H1 (cell line): ENCODE measurements at regions not wholly inside any gene's neighbourhood (a gene's known extent, or its start where the extent isn't known, plus 50 kb on each side); places are given as distances from the start of the nearest gene placed in this dataset.

Experiments
- CTCF ChIA-PET: fragments of 300-600 bp; sonication (Branson Sonifier 250); formaldehyde crosslinking; loops from one replicate; lab custom pipeline; 2021; ENCODE audit not compliant: partially characterized antibody; lab: Charles Lee
- POLR2A ChIA-PET: fragments of 300-600 bp; sonication (Branson Sonifier 250); formaldehyde crosslinking; loops from one replicate; lab custom pipeline; 2021; ENCODE audit warnings: inconsistent platforms; ENCODE audit not compliant: partially characterized antibody; lab: Charles Lee
- DNase-seq, 2 experiments: peaks; one replicate each; pipeline versions ENCODE4 v3.0.0 to v3.0.0-alpha.2; 2010 to 2022; ENCODE audit warnings: low spot score in 2 of 2, low read depth in 1 of 2, mixed read lengths in 1 of 2
- FAIRE-seq: peaks from 2 replicates; lab custom pipeline; 2011; peaks lifted over from hg19 to GRCh38; lab: Jason Lieb, UNC
- H2AFZ ChIP-seq: 2 replicates; pipeline ENCODE4 v1.8.1; 2012; ENCODE audit warnings: low read length, inconsistent platforms
- H2AK5ac ChIP-seq: 2 replicates; pipeline ENCODE4 v1.6.1; 2013; ENCODE audit warnings: low read depth, low read length
- H2BK120ac ChIP-seq: replicated peaks from 2 replicates; pipeline ENCODE3; 2013; ENCODE audit warnings: low read depth, low read length, inconsistent platforms
- H2BK12ac ChIP-seq: 2 replicates; pipeline ENCODE4 v1.6.1; 2013; ENCODE audit warnings: low read depth, low read length
- H2BK15ac ChIP-seq: 2 replicates; pipeline ENCODE4 v1.6.1; 2013; ENCODE audit warnings: low read length
- H2BK20ac ChIP-seq: 2 replicates; pipeline ENCODE4 v1.6.1; 2013; ENCODE audit warnings: low read length
- H2BK5ac ChIP-seq: 2 replicates; pipeline ENCODE4 v1.6.1; 2013; ENCODE audit warnings: low read depth, low read length
- H3K14ac ChIP-seq: 2 replicates; pipeline ENCODE4 v1.6.1; 2013; ENCODE audit warnings: inconsistent platforms; ENCODE audit not compliant: insufficient read length
- H3K18ac ChIP-seq: 2 replicates; pipeline ENCODE4 v1.6.1; 2013; ENCODE audit warnings: low read length; ENCODE audit errors: extremely low read depth
- H3K23ac ChIP-seq: 2 replicates; pipeline ENCODE4 v1.6.1; 2013; ENCODE audit warnings: inconsistent platforms; ENCODE audit not compliant: insufficient read length
- H3K23me2 ChIP-seq: 2 replicates; pipeline ENCODE4 v1.6.1; 2013; ENCODE audit warnings: low read depth, low read length
- H3K27ac ChIP-seq: 2 replicates; pipeline ENCODE4 v1.6.1; 2011; ENCODE audit warnings: low read depth, low read length, inconsistent platforms
- H3K27me3 ChIP-seq, 4 experiments: replicated peaks in 1 of 4; 1 replicate in 1 of 4; 2 replicates in 3 of 4; pipeline versions ENCODE4 v1.6.1 to v1.8.1; 2011 to 2013; ENCODE audit warnings: low read length in 3 of 4, mild to moderate bottlenecking in 3 of 4, inconsistent platforms in 2 of 4, mixed read lengths in 2 of 4, moderate library complexity in 1 of 4; ENCODE audit not compliant: control insufficient read depth in 3 of 4, insufficient read depth in 3 of 4; ENCODE audit errors: extremely low read depth in 1 of 4
- H3K36me3 ChIP-seq, 4 experiments: 2 replicates each; pipeline versions ENCODE4 v1.6.1 to v1.8.1; 2011 to 2013; ENCODE audit warnings: mild to moderate bottlenecking in 4 of 4, low read length in 3 of 4, moderate library complexity in 2 of 4, control low read depth in 1 of 4, inconsistent platforms in 1 of 4; ENCODE audit not compliant: insufficient read depth in 4 of 4, control insufficient read depth in 2 of 4
- H3K4ac ChIP-seq: replicated peaks from 2 replicates; pipeline ENCODE3; 2013; ENCODE audit warnings: low read length, low read depth, mixed read lengths, inconsistent platforms; ENCODE audit not compliant: insufficient read length
- H3K4me1 ChIP-seq, 4 experiments: replicated peaks in 1 of 4; 1 replicate in 1 of 4; 2 replicates in 3 of 4; pipeline versions ENCODE4 v1.6.1 to v1.8.1; 2011 to 2013; ENCODE audit warnings: low read length in 3 of 4, inconsistent platforms in 2 of 4, mixed read lengths in 1 of 4; ENCODE audit not compliant: insufficient read depth in 4 of 4, control insufficient read depth in 3 of 4
- H3K4me2 ChIP-seq, 2 experiments: 2 replicates each; pipeline versions ENCODE4 v1.6.1 to v1.8.1; 2011 to 2013; ENCODE audit warnings: low read depth in 2 of 2, low read length in 2 of 2, control low read depth in 1 of 2, inconsistent platforms in 1 of 2, mild to moderate bottlenecking in 1 of 2; ENCODE audit not compliant: insufficient read depth in 1 of 2
- H3K4me3 ChIP-seq, 4 experiments: fragments of 200-600, 300-600 bp in 1 of 4; sonication (generic), shearing (Covaris generic), sonication (Bioruptor Twin) in 1 of 4; 2 replicates each; pipeline versions ENCODE4 v1.5.1 to v1.8.1; 2011 to 2016; ENCODE audit warnings: low read length in 4 of 4, low read depth in 3 of 4, control low read depth in 2 of 4, inconsistent platforms in 2 of 4, mild to moderate bottlenecking in 2 of 4, mixed read lengths in 1 of 4, moderate library complexity in 1 of 4; ENCODE audit not compliant: insufficient read depth in 2 of 4; ENCODE audit errors: extremely low read depth in 1 of 4
- H3K56ac ChIP-seq: replicated peaks from 2 replicates; pipeline ENCODE3; 2013; ENCODE audit warnings: low read depth, mild to moderate bottlenecking, mixed read lengths, low read length, inconsistent platforms; ENCODE audit not compliant: insufficient read length
- H3K79me1 ChIP-seq: 2 replicates; pipeline ENCODE4 v1.6.1; 2013; ENCODE audit warnings: low read depth, low read length, control low read depth
- H3K79me2 ChIP-seq, 2 experiments: 2 replicates each; pipeline versions ENCODE4 v1.6.1 to v1.8.1; 2012 to 2013; ENCODE audit warnings: low read length in 2 of 2, mild to moderate bottlenecking in 2 of 2, inconsistent platforms in 1 of 2; ENCODE audit not compliant: insufficient read depth in 2 of 2, control insufficient read depth in 1 of 2
- H3K9ac ChIP-seq, 4 experiments: replicated peaks in 1 of 4; 1 replicate in 1 of 4; 2 replicates in 3 of 4; pipeline versions ENCODE4 v1.6.1 to v1.8.1; 2011 to 2013; ENCODE audit warnings: low read depth in 3 of 4, low read length in 3 of 4, control low read depth in 2 of 4, mild to moderate bottlenecking in 2 of 4, moderate library complexity in 2 of 4, inconsistent platforms in 1 of 4; ENCODE audit errors: extremely low read depth in 1 of 4
- H3K9me3 ChIP-seq, 2 experiments: 2 replicates each; pipeline versions ENCODE4 v1.6.1 to v1.8.1; 2012 to 2013; ENCODE audit warnings: mild to moderate bottlenecking in 2 of 2, moderate library complexity in 2 of 2, control low read depth in 1 of 2, inconsistent platforms in 1 of 2, low read depth in 1 of 2, low read length in 1 of 2, mixed read lengths in 1 of 2; ENCODE audit not compliant: insufficient read depth in 2 of 2
- H4K20me1 ChIP-seq, 2 experiments: replicated peaks in 1 of 2; 2 replicates each; pipeline versions ENCODE3 to v1.8.1; 2011 to 2013; ENCODE audit warnings: inconsistent platforms in 2 of 2, low read length in 2 of 2, mild to moderate bottlenecking in 1 of 2; ENCODE audit not compliant: insufficient read depth in 2 of 2, control insufficient read depth in 1 of 2
- H4K5ac ChIP-seq: 2 replicates; pipeline ENCODE4 v1.6.1; 2013; ENCODE audit warnings: low read length, low read depth, mixed read lengths, inconsistent platforms; ENCODE audit not compliant: insufficient read length
- H4K8ac ChIP-seq: 2 replicates; pipeline ENCODE4 v1.8.0; 2013; ENCODE audit warnings: mild to moderate bottlenecking, moderate library complexity, low read length, inconsistent platforms; ENCODE audit not compliant: insufficient read depth; ENCODE audit errors: extremely low read depth
- H4K91ac ChIP-seq: replicated peaks from 2 replicates; pipeline ENCODE3; 2013; ENCODE audit warnings: low read length, mixed read lengths, inconsistent platforms; ENCODE audit not compliant: insufficient read length
- ATF2 ChIP-seq: IDR thresholded peaks from 2 replicates; pipeline ENCODE4 v1.6.1; 2012; ENCODE audit warnings: low read length, inconsistent platforms
- BACH1 ChIP-seq: IDR thresholded peaks from 2 replicates; pipeline ENCODE4 v1.6.1; 2012; ENCODE audit warnings: low read length, improper control_type of control experiment
- CBX5 ChIP-seq: fragments of 300-800, 300-1000 bp; sonication (generic); IDR thresholded peaks from 2 replicates; pipeline ENCODE4 v1.7.1; 2016; ENCODE audit warnings: antibody characterized with exemption, low read length, low read depth
- CHD1 ChIP-seq: IDR thresholded peaks from 2 replicates; pipeline ENCODE4 v1.6.1; 2012; ENCODE audit warnings: low read depth, low read length, improper control_type of control experiment
- CREB1 ChIP-seq: IDR thresholded peaks from 2 replicates; pipeline ENCODE4 v1.6.1; 2012; ENCODE audit warnings: inconsistent platforms
- EZH2 ChIP-seq: fragments of 200-600 bp; sonication (generic); IDR thresholded peaks from 2 replicates; pipeline ENCODE4 v1.7.1; 2012; ENCODE audit warnings: low read depth, mild to moderate bottlenecking, moderate library complexity, low read length, inconsistent platforms; ENCODE audit not compliant: severe bottlenecking
- FOSL1 ChIP-seq: IDR thresholded peaks from 2 replicates; pipeline ENCODE4 v1.6.1; 2011; ENCODE audit warnings: mild to moderate bottlenecking, low read depth, low read length, moderate library complexity; ENCODE audit not compliant: insufficient read depth
- KDM4A ChIP-seq: IDR thresholded peaks from one replicate; pipeline ENCODE4 v1.7.1; 2012; ENCODE audit warnings: low read depth, mild to moderate bottlenecking, moderate library complexity, low read length, inconsistent platforms; ENCODE audit not compliant: severe bottlenecking
- MAFK ChIP-seq: IDR thresholded peaks from 2 replicates; pipeline ENCODE4 v1.6.1; 2012; ENCODE audit warnings: low read depth, mild to moderate bottlenecking, improper control_type of control experiment, low read length
- RBBP5 ChIP-seq: IDR thresholded peaks from 2 replicates; pipeline ENCODE4 v1.7.1; 2012; ENCODE audit warnings: low read depth, mild to moderate bottlenecking, inconsistent platforms, low read length, moderate library complexity, borderline replicate concordance
- RXRA ChIP-seq: IDR thresholded peaks from 2 replicates; pipeline ENCODE4 v1.6.1; 2011; ENCODE audit warnings: low read depth, mild to moderate bottlenecking, low read length, moderate library complexity; ENCODE audit not compliant: insufficient read depth
- SRF ChIP-seq: IDR thresholded peaks from 2 replicates; pipeline ENCODE4 v1.6.1; 2011; ENCODE audit warnings: mild to moderate bottlenecking, low read depth, low read length, moderate library complexity
- YY1 ChIP-seq: IDR thresholded peaks from 2 replicates; pipeline ENCODE4 v1.6.1; 2011; ENCODE audit warnings: low read depth, mild to moderate bottlenecking, low read length
- WGBS, 2 experiments: shearing (Covaris generic) in 1 of 2; methylation state at CpG; one replicate each; pipeline versions ENCODE4 v1.1.6 to v1.1.7; 2013 to 2015; ENCODE audit warnings: low lambda C conversion rate in 2 of 2, mixed read lengths in 2 of 2, inconsistent platforms in 1 of 2, low coverage in 1 of 2, missing lambda C conversion rate in 1 of 2; ENCODE audit not compliant: insufficient replicate concordance in 2 of 2, insufficient coverage in 1 of 2, insufficient read length in 1 of 2; ENCODE audit errors: extremely low coverage in 1 of 2, missing lambda C conversion rate in 1 of 2; 5-methylcytosine and 5-hydroxymethylcytosine counted together

GRCh38 chr6:2375443-2375842 is 130.0 kb upstream of the GMDS start:
- H2AFZ ChIP-seq, result no peak overlapping the region
- H3K27ac ChIP-seq, result no peak overlapping the region
- no peaks in the 10 kb centered on the region for H3K4me1 ChIP-seq
- H2BK120ac ChIP-seq, result no peak overlapping the region
- H3K9me3 ChIP-seq, result no peaks in the 10 kb centered on the region
- no peak overlapping the region for H3K4me3 ChIP-seq
- H2BK5ac ChIP-seq, result no peak overlapping the region
- no peak overlapping the region for H2AK5ac ChIP-seq
- H4K5ac ChIP-seq, result no peak overlapping the region
- no peak overlapping the region for H3K14ac ChIP-seq
- ChIA-PET POLR2A (interaction anchor here (2.6 kb wide), 1 partner anchor 16 kb away, joined by 5 read pairs; no protein-coding TSS in a partner anchor), CTCF (interaction anchor here (1.1 to 1.7 kb wide), 2 partner anchors 16 to 128 kb away, joined by 3 read pairs; no protein-coding TSS in a partner anchor)
- no peak overlapping the region for H3K23ac ChIP-seq
- H3K36me3 ChIP-seq, result no peaks in the 10 kb centered on the region
- WGBS, 2 experiments, result 90% methylated on average over 17 of the region's 17 CpGs; no CpG with 5 or more reads in 1 of the 2 experiments
- FAIRE-seq (no peak), DNase-seq (no peak)
- H4K20me1 ChIP-seq, result no peaks in the 10 kb centered on the region
- no peaks in the 10 kb centered on the region for H3K79me2 ChIP-seq
- no peaks in the 10 kb centered on the region for H3K27me3 ChIP-seq
- H3K4ac ChIP-seq, result no peak overlapping the region
- no peak overlapping the region for H3K18ac ChIP-seq
- H2BK20ac ChIP-seq, result no peak overlapping the region
- H3K9ac ChIP-seq, result no peak overlapping the region; a peak in 1 of 7 replicates
- H4K91ac ChIP-seq, result no peak overlapping the region
- no peak overlapping the region for H3K4me2 ChIP-seq
- H2BK15ac ChIP-seq, result 0 out of 2 replicates have a peak overlapping the region, but pooled peaks have one; percentile 21
- no peak overlapping the region for H3K56ac ChIP-seq
- no peak overlapping the region for H2BK12ac ChIP-seq
- H4K8ac ChIP-seq, result no peak overlapping the region
- H3K23me2 ChIP-seq, result peaks cover 6% of the 10 kb centered on the region; the same call in 1 of the 2 replicates
- H3K79me1 ChIP-seq, result no peaks in the 10 kb centered on the region
- no peak for TF ChIP-seq MAFK
- TF ChIP-seq EZH2, result no peak
- no peak for TF ChIP-seq CBX5
- no peak for TF ChIP-seq CREB1
- no peak for TF ChIP-seq BACH1
- no peak for TF ChIP-seq SRF
- TF ChIP-seq RBBP5, result no peak
- no peak for TF ChIP-seq YY1
- no peak for TF ChIP-seq FOSL1
- TF ChIP-seq KDM4A, result no peak
- no peak for TF ChIP-seq CHD1
- TF ChIP-seq ATF2, result no peak
- TF ChIP-seq RXRA, result no peak
